HCT116 (cell line): ENCODE measurements at regions not wholly inside any gene's neighbourhood (a gene's known extent, or its start where the extent isn't known, plus 50 kb on each side); places are given as distances from the start of the nearest gene placed in this dataset.

Experiments
- ATAC-seq: fragments of 200-7000 bp; cut with Tn5 transposase; 2 replicates; pipeline ENCODE4 v1.9.1; 2020; ENCODE audit warnings: mild to moderate bottlenecking, moderate library complexity
- BruUV-seq: library from RNA; stranded (reverse); fragments of 400-500 nt; replicated peaks from 2 replicates; lab custom pipeline; 2021; lab: Mats Ljungman, UMichigan
- CTCF ChIA-PET: fragments of 300-600 bp; sonication (Branson Sonifier 250); formaldehyde crosslinking; loops from one replicate; lab custom pipeline; 2021; ENCODE audit warnings: antibody characterized with exemption; lab: Charles Lee
- POLR2A ChIA-PET: fragments of 300-600, 350-600 bp; sonication (Branson Sonifier 250); formaldehyde crosslinking; loops from one replicate; lab custom pipeline; 2021; ENCODE audit warnings: antibody characterized with exemption; lab: Charles Lee
- RAD21 ChIA-PET, 2 experiments: fragments of 300-600 bp; sonication (Branson Sonifier 250); formaldehyde crosslinking; loops; one replicate each; lab custom pipeline; 2023; ENCODE audit warnings: low total read pairs in 2 of 2; ENCODE audit not compliant: uncharacterized antibody in 2 of 2, unreplicated experiment in 2 of 2, low non-redundant PET in 1 of 2; lab: Charles Lee
- DNase-seq: peaks from one replicate; pipeline ENCODE4 v3.0.0-alpha.2; 2010; ENCODE audit warnings: low read depth, low spot score
- H2AFZ ChIP-seq: fragments of 200-600 bp; shearing (Covaris generic), sonication (generic); 2 replicates; pipeline ENCODE4 v1.6.1; 2017; ENCODE audit warnings: low read depth, mixed run types, mixed read lengths, antibody characterized with exemption, low read length; ENCODE audit not compliant: poor library complexity, severe bottlenecking
- H3K27ac ChIP-seq: 2 replicates; pipeline ENCODE4 v1.5.1; 2012; ENCODE audit warnings: low read depth, low read length
- H3K27me3 ChIP-seq: fragments of 200-600 bp; sonication (generic); 2 replicates; pipeline ENCODE4 v1.6.1; 2016; ENCODE audit warnings: mixed run types, low read length, mixed read lengths; ENCODE audit not compliant: insufficient read depth
- H3K36me3 ChIP-seq, 2 experiments: fragments of 200-500 bp in 1 of 2; fragments of 200-600 bp in 1 of 2; sonication (Bioruptor generic) in 1 of 2; sonication (generic) in 1 of 2; 2 replicates each; pipeline versions ENCODE4 v1.5.1 to v1.6.1; 2014 to 2016; ENCODE audit warnings: low read length in 2 of 2, inconsistent platforms in 1 of 2, mixed read lengths in 1 of 2, mixed run types in 1 of 2; ENCODE audit not compliant: insufficient read depth in 2 of 2, control insufficient read depth in 1 of 2
- H3K4me1 ChIP-seq, 2 experiments: fragments of 200-600 bp in 1 of 2; sonication (generic) in 1 of 2; 2 replicates each; pipeline versions ENCODE4 v1.5.1 to v1.6.1; 2012 to 2017; ENCODE audit warnings: low read length in 2 of 2, inconsistent platforms in 1 of 2, mild to moderate bottlenecking in 1 of 2, mixed read lengths in 1 of 2, mixed run types in 1 of 2, moderate library complexity in 1 of 2; ENCODE audit not compliant: insufficient read depth in 2 of 2, control insufficient read depth in 1 of 2
- H3K4me2 ChIP-seq: fragments of 200-600 bp; sonication (generic); 2 replicates; pipeline ENCODE4 v1.6.1; 2017; ENCODE audit warnings: mixed run types, low read length, mixed read lengths
- H3K4me3 ChIP-seq, 2 experiments: fragments of 200-600 bp in 1 of 2; sonication (generic) in 1 of 2; replicated peaks in 1 of 2; 2 replicates each; pipeline ENCODE4 v1.5.1; 2011 to 2016; ENCODE audit warnings: low read length in 2 of 2, control low read depth in 1 of 2, low read depth in 1 of 2, mild to moderate bottlenecking in 1 of 2, mixed read lengths in 1 of 2, mixed run types in 1 of 2
- H3K79me2 ChIP-seq: fragments of 200-600 bp; sonication (generic); 2 replicates; pipeline ENCODE4 v1.6.1; 2017; ENCODE audit warnings: mild to moderate bottlenecking, mixed run types, low read length, moderate library complexity, mixed read lengths; ENCODE audit not compliant: insufficient read depth
- H3K9ac ChIP-seq: fragments of 200-600 bp; sonication (generic); 2 replicates; pipeline ENCODE4 v1.6.1; 2016; ENCODE audit warnings: low read length, mixed read lengths
- H3K9me2 ChIP-seq: fragments of 200-600 bp; sonication (generic), shearing (Covaris generic); 2 replicates; pipeline ENCODE4 v1.6.1; 2017; ENCODE audit warnings: mixed run types, mild to moderate bottlenecking, moderate library complexity; ENCODE audit not compliant: insufficient read depth
- H3K9me3 ChIP-seq, 2 experiments: fragments of 200-500 bp in 1 of 2; fragments of 200-600 bp in 1 of 2; sonication (Bioruptor generic) in 1 of 2; sonication (generic) in 1 of 2; 2 replicates each; pipeline ENCODE4 v1.6.1; 2014 to 2017; ENCODE audit warnings: low read length in 2 of 2, mixed read lengths in 2 of 2, inconsistent platforms in 1 of 2, low read depth in 1 of 2, mild to moderate bottlenecking in 1 of 2, mixed run types in 1 of 2, moderate library complexity in 1 of 2; ENCODE audit not compliant: control insufficient read depth in 1 of 2, insufficient read depth in 1 of 2
- H4K20me1 ChIP-seq: fragments of 200-600 bp; sonication (generic), shearing (Covaris generic); 2 replicates; pipeline ENCODE4 v1.6.1; 2017; ENCODE audit warnings: mixed run types, mild to moderate bottlenecking, moderate library complexity; ENCODE audit not compliant: insufficient read depth
- ATF3 ChIP-seq: IDR thresholded peaks from 2 replicates; pipeline ENCODE4 v1.6.1; 2012
- CBX3 ChIP-seq: IDR thresholded peaks from 2 replicates; pipeline ENCODE4 v1.6.1; 2012; ENCODE audit warnings: low read depth
- CEBPB ChIP-seq: IDR thresholded peaks from 2 replicates; pipeline ENCODE4 v1.6.1; 2012; ENCODE audit warnings: low read depth
- EZH2 ChIP-seq: fragments of 200-600 bp; sonication (generic); IDR thresholded peaks from 2 replicates; pipeline ENCODE4 v1.6.1; 2017; ENCODE audit warnings: antibody characterized with exemption, mixed run types
- EZH2phosphoT487 ChIP-seq: fragments of 200-600 bp; IDR thresholded peaks from 2 replicates; pipeline ENCODE4 v1.6.1; 2018; ENCODE audit warnings: antibody characterized with exemption, borderline replicate concordance
- FOSL1 ChIP-seq: IDR thresholded peaks from 2 replicates; pipeline ENCODE4 v1.6.1; 2012; ENCODE audit warnings: low read depth
- POLR2A ChIP-seq: IDR thresholded peaks from 2 replicates; pipeline ENCODE4 v1.7.0; 2011; ENCODE audit warnings: borderline replicate concordance; ENCODE audit not compliant: insufficient read depth, insufficient read length; ENCODE audit errors: extremely low read depth
- POLR2AphosphoS5 ChIP-seq: IDR thresholded peaks from 2 replicates; pipeline ENCODE4 v1.6.1; 2011; ENCODE audit warnings: mild to moderate bottlenecking, low read depth, low read length, moderate library complexity
- RAD21 ChIP-seq: IDR thresholded peaks from 2 replicates; pipeline ENCODE4 v1.6.1; 2012; ENCODE audit warnings: low read depth, mild to moderate bottlenecking
- SIN3A ChIP-seq: IDR thresholded peaks from 2 replicates; pipeline ENCODE4 v1.6.1; 2012; ENCODE audit warnings: low read depth
- SRF ChIP-seq: IDR thresholded peaks from 2 replicates; pipeline ENCODE4 v1.6.1; 2012; ENCODE audit warnings: low read depth
- TCF7L2 ChIP-seq: IDR thresholded peaks from 2 replicates; pipeline ENCODE4 v1.7.0; 2011; ENCODE audit warnings: borderline replicate concordance, inconsistent platforms; ENCODE audit not compliant: insufficient read depth, insufficient read length; ENCODE audit errors: extremely low read depth
- YY1 ChIP-seq: IDR thresholded peaks from 2 replicates; pipeline ENCODE4 v1.6.1; 2011; ENCODE audit warnings: low read length, low read depth, moderate library complexity, mild to moderate bottlenecking; ENCODE audit not compliant: insufficient replicate concordance; ENCODE audit errors: extremely low read depth
- ZFX ChIP-seq: fragments of 450-650 bp; IDR thresholded peaks from 2 replicates; pipeline ENCODE4 v1.6.1; 2017
- ZNF274 ChIP-seq: fragments of 200-500 bp; sonication (Bioruptor generic); IDR thresholded peaks from 2 replicates; pipeline ENCODE4 v1.6.1; 2014; ENCODE audit warnings: mild to moderate bottlenecking, low read depth, low read length, inconsistent platforms
- intact Hi-C: fragments of 100-400 bp; cut with micrococcal nuclease; formaldehyde crosslinking; loops from 2 replicates; pipeline ENCODE4 v1.10.0; 2022
- TF ChIP-seq, protein P1 (sequence below): IDR thresholded peaks from 2 replicates; pipeline ENCODE4 v1.6.1; 2012
- TF ChIP-seq, protein P2 (sequence below), 3 experiments: fragments of 200-600 bp in 1 of 3; sonication (generic) in 1 of 3; IDR thresholded peaks in 2 of 3; conservative IDR thresholded peaks in 1 of 3; 2 replicates each; pipeline ENCODE4 v1.5.1; 2012 to 2017; ENCODE audit warnings: low read depth in 2 of 3, low read length in 2 of 3, antibody characterized with exemption in 1 of 3, borderline replicate concordance in 1 of 3, control low read depth in 1 of 3, mild to moderate bottlenecking in 1 of 3, mixed read lengths in 1 of 3, mixed run types in 1 of 3, moderate library complexity in 1 of 3; ENCODE audit not compliant: insufficient read depth in 1 of 3

GRCh38 chr1:101128846-101129245, 103.3 kb upstream of the DPH5 start:
- Histone ChIP-seq H3K4me1 (no peaks in the 10 kb centered on the region), H3K79me2 (no peaks in the 10 kb centered on the region), H3K36me3 (no peaks in the 10 kb centered on the region), H3K9me3 (no peaks in the 10 kb centered on the region), H4K20me1 (no peaks in the 10 kb centered on the region), H3K9ac (no peak overlapping the region), H3K27ac (no peak overlapping the region), H3K4me2 (no peak overlapping the region), H2AFZ (no peak overlapping the region), H3K27me3 (no peaks in the 10 kb centered on the region), H3K9me2 (no peaks in the 10 kb centered on the region), H3K4me3 (no peak overlapping the region)
- POLR2A ChIA-PET, result no interaction called here
- intact Hi-C loops, result no loop called here
- ATAC-seq (no peak), DNase-seq (no peak)
- CTCF ChIA-PET, result no interaction called here
- BruUV-seq, result no TSS peak
- RAD21 ChIA-PET, result no interaction called here
- TF ChIP-seq EZH2phosphoT487 (no peak), ZFX (no peak)

DNA sequence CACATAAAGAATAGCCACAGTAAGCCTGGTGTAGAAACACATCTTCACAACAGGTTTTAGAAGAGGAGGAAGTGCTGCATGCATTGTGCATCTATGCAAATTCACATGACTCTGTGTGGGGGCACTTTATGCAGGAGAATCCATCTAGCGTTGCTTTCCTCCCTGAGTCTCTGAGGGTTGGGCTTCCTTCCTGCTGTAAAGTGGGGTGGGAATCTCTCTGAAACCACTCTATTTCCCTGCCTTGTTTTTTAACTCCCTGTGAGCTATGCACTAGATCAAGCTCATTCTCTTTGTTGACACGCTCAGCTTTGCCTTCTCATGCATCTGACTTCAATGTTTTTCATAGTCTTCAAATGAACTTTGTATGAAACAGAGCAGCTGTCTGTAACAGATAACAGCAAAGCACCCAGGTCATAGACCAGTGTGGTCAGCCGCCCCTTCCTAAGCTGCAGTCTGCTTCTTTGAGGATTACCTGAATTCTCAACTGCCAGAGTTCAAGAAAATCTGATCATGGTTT, 102.7 kb upstream of the DPH5 start:
- ChIA-PET CTCF (no interaction called here), RAD21 (no interaction called here)

More for the DNA sequence above, 102.7 kb upstream of the DPH5 start:
- TF ChIP-seq SRF (no peak), FOSL1 (no peak), ATF3 (no peak), CEBPB (no peak), TCF7L2 (no peak), RAD21 (no peak), SIN3A (no peak), POLR2AphosphoS5 (no peak), POLR2A (no peak), EZH2phosphoT487 (no peak), YY1 (no peak), ZNF274 (no peak), EZH2 (no peak), ZFX (no peak), CBX3 (no peak)
- TF ChIP-seq, protein P1, sequence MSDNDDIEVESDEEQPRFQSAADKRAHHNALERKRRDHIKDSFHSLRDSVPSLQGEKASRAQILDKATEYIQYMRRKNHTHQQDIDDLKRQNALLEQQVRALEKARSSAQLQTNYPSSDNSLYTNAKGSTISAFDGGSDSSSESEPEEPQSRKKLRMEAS, result no peak
- TF ChIP-seq, protein P2, sequence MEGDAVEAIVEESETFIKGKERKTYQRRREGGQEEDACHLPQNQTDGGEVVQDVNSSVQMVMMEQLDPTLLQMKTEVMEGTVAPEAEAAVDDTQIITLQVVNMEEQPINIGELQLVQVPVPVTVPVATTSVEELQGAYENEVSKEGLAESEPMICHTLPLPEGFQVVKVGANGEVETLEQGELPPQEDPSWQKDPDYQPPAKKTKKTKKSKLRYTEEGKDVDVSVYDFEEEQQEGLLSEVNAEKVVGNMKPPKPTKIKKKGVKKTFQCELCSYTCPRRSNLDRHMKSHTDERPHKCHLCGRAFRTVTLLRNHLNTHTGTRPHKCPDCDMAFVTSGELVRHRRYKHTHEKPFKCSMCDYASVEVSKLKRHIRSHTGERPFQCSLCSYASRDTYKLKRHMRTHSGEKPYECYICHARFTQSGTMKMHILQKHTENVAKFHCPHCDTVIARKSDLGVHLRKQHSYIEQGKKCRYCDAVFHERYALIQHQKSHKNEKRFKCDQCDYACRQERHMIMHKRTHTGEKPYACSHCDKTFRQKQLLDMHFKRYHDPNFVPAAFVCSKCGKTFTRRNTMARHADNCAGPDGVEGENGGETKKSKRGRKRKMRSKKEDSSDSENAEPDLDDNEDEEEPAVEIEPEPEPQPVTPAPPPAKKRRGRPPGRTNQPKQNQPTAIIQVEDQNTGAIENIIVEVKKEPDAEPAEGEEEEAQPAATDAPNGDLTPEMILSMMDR (IDR thresholded peaks at IDR 0.05 in 2 of 3, conservative IDR thresholded peaks at IDR 0.05 in 1 of 3; ENCODE audit: borderline replicate concordance in 1 of 3, insufficient read depth in 1 of 3, low read depth in 2 of 3, low read length in 2 of 3), result no peak
- Histone ChIP-seq H3K9me2 (no peaks in the 10 kb centered on the region), H3K4me1 (no peaks in the 10 kb centered on the region), H3K79me2 (no peaks in the 10 kb centered on the region), H3K27me3 (no peaks in the 10 kb centered on the region), H4K20me1 (no peaks in the 10 kb centered on the region), H3K36me3 (no peaks in the 10 kb centered on the region), H3K9me3 (no peaks in the 10 kb centered on the region), H3K9ac (no peak overlapping the region), H3K27ac (no peak overlapping the region), H3K4me2 (no peak overlapping the region), H3K4me3 (no peak overlapping the region), H2AFZ (no peak overlapping the region)
- no TSS peak for BruUV-seq
- intact Hi-C loops, result no loop called here
- POLR2A ChIA-PET, result no interaction called here
- ATAC-seq, result no peak
- DNase-seq, result no peak
